HG03469 (cell line): ENCODE measurements at regions not wholly inside any gene's neighbourhood (a gene's known extent, or its start where the extent isn't known, plus 50 kb on each side); places are given as distances from the start of the nearest gene placed in this dataset.

Source experiments
- ATAC-seq: cut with Tn5 transposase; IDR thresholded peaks from one replicate; pipeline ENCODE4 v1.9.1; 2021; ENCODE audit warnings: mild to moderate bottlenecking, moderate library complexity, moderate number of reproducible peaks; ENCODE audit not compliant: unreplicated experiment

DNA sequence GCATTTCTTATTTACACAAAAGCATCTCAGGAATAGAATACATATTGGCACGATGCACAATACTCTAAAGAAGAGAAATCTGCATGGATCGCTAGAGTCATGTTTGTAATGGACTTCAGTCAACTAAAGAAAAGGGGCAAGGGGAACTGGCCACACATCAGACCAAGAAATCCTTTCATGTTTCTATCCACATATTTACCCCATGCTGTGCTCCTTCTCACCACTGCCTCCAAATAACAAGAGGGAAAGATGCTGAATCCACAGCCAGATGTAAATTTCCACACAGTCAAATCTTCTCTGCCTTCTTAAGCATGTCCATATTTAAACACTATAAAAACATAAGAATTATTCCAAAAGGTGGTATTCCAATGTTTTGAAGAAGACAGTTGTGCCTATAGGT lies 67.6 kb downstream of the COX18 start:
- ATAC-seq = no peak

DNA sequence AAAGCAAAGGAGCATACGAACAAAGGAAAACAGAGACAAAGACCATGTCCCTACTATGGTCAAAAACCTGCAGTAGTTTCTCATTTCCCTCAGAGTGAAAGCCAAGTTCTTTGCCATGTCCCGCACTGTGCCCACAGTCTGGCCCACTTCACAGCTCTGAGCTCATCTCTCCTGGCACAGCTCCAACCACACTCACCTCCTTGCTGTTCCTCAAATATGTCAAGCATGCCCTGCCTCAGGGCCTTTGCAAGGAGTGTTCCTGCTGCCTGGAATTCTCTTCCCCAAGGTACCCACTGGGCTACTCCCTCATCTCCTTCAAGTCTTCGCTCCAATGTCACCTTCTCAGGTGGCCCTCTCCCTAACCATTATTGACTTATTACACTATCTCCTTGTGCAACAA lies 72.1 kb downstream of the COX18 start:
- ATAC-seq = no peak

DNA sequence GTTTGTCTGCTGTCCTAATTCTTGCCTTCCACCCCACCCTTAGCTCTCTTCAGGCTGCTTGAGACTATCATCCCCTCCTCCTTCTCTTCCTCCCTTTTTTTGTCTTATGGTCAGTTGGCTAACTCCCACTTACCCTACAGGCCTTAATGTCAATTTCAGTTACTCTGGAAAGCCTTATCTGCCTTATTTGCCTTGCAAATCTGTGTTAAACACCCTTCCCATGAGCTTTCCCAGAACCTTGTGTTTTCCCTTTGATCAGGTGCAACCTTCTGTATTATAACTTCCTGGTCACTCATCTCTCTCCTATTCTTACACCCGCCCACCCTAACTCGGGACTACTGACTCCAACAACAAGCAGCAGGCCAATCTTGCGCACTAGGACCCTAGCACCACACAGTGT lies 74.8 kb downstream of the COX18 start:
- ATAC-seq = no peak

DNA sequence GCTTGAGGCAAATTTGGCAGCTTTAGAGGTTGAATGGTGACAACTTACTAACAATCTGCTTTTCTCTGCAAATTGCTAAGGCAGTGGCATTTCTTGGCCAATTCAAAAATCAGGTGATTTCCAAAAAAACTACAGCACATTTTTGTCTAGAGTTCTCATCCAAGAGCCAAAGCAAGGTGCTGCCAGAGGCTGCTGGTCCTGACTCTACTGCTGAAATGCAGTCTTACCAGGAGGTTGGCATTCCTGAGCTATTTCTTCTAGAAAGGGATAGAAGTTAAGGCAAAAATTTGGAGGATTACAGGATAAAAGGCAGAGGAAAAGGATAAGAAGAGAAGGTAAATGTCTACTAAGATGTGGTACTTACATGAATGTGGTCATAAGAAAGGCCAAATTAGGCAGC lies 75.6 kb downstream of the COX18 start:
- no peak for ATAC-seq

DNA sequence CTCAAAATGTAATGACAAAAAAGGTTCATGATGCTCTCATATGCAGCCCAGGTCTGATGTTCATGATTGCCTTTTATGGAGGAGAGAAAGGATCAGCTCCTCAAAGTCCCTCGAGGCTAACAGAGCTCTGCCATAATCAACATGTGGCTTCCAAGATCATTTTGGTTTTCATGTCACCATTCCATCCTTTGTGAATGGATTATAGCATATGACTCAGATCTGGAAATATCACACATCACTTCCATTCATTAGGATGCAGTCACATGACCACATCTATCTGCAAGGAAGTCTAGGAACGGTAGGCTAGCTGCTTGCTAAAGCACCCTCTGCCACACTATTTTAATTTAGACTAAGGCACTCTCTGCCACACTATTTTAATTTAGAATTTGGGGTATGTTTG lies 77.6 kb downstream of the COX18 start:
- ATAC-seq = no peak

DNA sequence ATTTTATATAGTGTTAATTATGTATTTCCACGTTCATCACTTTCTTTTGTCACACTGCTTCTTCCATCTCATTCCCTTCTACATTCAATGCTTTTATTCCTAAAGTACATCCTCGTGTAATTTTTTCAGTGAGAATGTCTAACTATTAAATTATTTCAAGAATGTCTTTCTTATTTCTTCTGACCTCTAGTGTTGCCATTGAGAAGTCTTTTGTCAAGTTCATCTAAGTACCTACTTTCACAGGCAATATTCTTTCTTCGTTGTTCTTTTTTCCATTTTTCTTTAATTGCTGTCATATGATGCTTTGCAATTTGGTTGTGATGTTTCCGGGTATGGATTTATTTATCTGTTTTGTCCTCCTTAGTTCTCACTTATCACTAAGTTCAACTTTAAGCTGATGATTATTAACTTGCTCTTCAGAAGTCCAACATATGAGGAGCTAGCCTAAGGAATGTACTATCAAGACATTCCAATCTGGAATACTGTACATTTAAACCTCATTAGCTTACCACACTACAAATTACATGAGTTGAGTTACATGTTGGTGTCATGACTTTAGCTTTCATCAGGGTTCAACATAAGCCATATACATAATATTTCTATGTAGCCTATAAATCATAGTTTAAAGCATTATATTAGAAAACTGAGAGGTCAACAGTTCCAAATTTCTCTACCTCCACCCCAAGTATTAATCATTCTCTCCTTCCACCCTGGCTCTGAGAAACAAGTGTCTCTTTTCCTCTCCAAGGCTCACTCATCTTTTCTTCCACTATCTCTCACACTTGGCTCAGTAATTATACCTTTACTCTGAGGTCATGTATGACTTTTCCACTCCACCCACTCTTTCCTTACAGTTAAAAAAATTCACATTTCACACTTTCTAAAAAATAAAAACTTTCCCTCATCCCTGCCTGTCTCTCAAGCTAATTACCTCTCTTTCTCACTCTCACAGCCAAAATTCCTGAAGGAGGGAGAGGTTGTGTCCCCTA lies 81.5 kb downstream of the COX18 start:
- no peak for ATAC-seq

DNA sequence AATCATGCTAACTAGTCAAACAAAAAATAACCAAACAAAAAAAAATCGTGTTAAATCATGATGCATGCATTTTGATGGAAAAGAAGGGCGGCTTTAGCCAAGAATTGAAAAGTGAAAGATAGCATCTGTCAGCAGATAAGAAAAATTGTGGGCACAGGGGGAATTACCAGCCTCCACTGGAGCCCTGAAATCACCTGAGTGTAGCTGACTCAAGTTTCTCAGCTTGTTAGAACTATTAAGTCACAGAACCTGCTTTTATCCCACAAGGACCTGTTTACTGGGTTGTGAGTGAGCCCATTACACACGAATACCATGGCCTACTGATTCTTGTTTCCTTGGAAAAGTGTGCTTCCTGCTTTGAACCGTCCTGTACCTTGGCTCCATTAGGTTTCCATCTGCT lies 85.2 kb downstream of the COX18 start:
- no peak for ATAC-seq

DNA sequence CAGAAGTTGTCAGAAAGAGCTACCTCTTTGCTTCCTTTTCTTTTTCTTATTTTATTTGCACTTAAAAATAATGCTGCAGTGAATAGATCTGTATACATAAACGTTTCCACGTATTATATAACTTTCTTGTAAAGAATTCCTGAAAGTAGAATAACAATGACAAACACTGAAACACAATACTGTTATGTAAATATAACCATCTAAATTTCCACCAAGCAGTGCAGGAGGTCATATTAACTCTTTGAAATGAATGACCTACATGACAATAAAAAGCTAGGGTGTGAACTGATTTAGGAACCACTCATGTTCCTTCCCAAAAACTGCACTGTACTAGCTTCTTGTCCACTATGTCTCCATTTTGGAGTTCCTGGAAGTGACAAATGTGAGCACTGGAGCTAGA lies 85.8 kb downstream of the COX18 start:
- ATAC-seq = no peak

DNA sequence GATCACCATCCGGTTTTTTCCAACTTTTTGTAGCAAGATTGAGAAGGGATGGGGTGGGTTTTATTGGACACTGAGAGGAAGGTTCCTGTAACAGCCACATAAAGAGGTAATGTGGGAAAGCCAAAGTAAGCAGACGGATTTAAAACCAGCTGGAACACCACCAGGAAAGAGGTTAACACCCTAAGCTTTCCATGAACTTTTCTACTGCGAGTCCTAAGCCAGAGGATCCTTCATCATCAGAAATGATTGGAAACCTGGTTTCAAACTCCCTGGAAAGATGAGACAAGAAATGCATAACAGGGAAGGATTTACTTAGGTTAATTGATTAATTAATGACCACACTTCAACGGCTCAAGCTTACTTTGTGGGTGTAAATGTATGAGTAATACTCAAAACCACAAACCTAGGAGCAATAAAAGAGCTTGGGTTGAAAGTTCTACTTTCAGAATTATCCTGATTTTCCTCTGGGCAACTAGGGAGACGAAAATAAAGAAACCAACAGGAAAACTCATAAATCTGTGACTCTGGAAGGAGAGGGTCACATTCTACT lies 91.5 kb downstream of the COX18 start:
- ATAC-seq = no peak

DNA sequence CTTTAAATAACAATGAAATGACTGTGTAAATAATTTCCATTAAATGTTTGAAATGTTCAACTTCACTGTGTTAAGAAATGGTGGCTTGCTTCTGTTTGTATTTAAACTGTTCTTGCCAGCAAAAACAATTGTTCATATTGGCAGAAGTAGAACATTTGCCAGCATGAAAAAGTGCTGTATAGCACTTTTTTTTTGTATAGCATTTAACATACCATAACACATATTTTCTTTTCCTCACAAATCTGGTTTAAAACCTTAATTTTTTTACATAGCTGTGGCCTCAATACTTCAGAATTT lies 94.1 kb downstream of the COX18 start:
- ATAC-seq = no peak

DNA sequence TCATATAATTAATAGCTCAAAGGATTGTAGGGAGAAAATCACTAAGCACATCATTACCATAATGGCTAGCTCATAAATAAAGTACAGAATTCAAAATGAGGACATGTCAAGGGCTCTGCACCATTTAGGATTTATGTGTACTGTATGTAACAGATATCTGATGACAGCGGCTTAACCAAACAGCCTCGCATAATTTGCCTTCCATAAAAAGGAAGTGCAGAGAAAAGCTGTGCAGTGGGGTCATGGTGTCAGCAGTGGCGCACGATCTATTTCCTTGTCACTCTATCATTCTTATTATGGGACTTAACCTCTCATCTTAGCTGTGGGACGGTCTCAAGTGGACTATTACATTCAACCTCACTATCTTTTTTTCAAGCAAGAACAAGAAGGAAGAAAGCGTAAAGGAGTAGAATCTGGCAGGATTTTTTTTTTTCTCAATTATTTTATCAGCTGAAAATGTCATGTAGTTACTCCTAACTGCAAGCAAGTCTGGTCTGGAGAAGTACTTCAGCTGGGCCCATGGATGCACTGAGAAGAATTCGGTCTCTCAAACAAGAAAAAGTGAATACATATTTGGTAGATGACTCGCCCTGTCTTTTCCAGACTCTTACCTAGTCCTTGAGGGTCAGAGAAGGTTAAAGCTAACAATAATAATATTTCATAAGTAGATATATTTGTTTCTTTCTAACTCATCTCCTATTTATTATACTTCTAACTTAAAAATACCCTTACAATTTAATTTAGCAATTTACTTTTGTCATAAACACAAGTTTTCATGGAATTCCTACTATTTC lies 94.6 kb downstream of the COX18 start:
- no peak for ATAC-seq

DNA sequence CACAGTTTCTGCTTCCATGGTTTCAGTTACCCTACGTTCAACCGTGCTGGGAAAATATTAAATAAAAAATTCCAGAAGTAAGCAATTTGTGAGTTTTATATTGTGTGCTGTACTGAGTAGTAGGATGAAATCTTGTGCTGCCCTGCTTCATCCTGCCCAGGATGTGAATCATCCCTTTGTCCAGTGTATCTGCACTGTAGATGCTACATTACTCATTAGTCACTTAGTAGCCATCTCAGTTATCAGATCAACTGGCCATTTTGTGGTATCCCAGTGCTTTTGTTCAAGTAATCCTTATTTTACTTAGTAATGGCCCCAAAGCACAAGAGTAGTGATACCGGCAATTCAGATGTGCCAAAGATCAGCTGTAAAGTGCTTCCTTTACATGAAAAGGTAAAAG lies 97.9 kb downstream of the COX18 start:
- ATAC-seq = no peak

DNA sequence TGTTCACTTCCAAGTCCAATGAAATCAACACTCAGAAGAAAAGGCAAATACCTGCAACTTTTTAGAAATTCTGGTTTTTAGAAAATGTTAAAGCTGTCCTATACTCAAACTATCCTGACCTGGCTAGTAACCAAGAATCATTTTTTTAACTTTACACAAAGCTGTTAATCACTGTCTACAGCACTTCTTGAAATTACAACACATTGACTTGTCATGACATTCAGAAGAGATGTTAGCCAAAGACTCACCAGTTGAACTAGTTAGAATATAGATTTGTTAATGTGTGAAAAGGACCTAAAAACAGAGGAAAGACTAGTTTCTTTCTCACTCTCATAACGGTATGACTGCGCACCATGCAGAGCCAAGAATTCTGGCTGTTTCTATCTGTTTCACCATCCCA lies 98.8 kb downstream of the COX18 start:
- no peak for ATAC-seq

DNA sequence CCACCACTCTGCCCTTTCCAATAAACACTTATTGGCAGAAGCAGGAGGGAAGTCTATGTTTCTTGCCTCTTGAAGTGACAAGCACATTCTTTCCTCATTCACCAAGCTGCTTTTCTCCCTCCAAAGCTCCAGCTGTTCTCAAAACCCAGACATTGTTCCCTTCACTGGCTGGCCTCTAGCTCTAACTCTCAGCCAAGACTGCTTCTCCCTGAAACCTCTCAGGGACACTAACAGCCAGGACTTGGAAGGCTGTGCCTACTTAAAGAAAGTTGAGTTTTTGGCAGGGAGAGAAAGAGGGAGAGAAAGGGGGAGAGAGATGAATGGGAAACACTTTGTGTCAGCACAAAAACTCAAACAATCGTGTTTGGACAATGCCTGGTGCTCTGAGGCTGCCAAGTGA lies 99.5 kb downstream of the COX18 start:
- no peak for ATAC-seq

DNA sequence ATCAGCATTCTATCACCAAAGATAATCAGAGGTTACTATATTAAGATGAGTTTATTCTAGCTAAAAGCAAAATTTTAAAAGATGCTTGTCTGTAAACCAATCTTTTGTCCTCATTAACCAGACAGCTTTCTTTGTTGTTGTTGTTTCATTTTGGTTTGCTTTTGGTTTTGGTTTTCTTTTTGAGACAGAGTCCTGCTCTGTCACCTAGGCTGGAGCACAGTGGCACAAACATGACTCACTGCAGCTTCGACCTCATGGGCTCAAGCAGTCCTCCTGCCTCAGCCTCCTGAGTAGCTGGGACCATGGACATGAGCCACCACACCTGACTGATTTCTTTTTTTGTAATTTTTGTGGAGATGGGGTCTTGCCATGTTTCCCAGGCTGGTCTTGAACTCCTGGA lies 102.9 kb downstream of the COX18 start:
- ATAC-seq = no peak

DNA sequence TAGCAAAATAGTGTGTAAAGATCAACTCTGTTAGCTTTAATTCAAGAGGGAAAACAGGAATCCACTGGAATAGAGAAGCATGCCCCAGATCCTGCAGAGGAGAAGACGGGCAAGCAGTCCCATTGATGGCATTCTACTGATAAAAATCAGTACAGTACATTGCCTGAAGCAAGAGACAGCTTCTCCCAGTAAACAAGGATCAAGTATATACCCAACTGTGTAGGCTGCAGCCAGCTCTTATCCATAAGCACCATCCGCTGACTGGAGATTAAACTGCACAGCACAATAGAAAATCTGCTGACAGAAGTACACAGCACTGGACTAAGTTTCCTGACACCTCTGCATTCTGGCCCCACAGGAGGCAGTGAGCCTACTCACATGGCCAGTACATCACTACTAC lies 110.1 kb downstream of the COX18 start:
- ATAC-seq = no peak

DNA sequence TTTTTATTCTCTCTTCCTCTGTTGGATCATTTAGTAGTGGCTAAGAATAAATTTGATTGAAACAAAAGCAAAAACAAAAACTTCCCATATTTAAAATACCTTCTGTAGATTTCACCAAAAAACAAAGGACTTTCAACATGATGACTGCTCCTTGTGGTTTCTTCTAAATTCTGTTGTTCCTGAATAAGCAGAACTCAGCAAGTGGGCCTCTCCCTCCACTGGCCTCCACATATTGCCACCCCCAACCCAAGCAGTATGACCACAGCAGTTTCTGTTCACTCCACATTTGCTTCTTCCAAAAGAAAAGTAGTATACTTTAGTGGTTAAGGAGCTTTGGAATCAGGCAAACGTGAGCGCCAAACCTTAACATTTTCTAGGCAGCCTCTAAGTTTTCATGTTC lies 114.7 kb downstream of the COX18 start:
- ATAC-seq = no peak

DNA sequence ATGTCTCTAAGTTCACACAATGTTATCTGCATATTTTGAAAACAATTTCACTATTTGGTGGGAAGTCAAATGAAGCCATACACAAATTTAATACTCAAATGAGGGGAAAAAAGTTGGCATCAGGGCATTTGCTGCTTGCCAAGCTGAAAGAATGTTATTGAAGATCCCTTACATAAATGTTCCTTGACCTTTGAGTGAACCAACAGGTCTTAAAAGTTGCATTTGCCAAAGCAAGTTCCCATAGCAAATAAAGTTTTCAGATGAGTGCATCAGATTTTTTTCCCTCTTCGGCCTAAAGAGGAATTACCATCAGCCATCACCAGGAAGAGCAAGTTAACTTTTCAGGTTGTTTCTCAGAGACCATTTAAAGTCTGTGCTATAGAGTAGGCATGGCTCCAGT lies 115.9 kb downstream of the COX18 start:
- ATAC-seq = no peak

DNA sequence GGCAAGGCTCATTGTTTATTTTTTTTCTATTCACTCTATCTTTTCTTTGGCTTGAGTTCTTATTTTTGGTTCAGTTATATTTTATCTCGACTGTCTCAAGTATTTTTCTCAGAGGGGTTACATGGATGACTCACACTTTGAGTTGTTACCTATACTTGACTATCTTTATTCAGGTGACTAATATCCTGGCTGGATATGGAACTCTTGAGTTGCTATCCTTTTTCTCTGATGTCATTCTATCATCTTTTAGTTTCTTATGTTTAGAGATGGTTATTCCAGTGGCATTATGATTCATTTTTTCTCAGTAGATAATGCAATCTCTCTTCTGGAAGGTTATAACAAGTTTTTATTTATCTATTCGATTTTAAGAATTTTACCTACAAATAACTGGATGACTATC lies 117.9 kb downstream of the COX18 start:
- no peak for ATAC-seq

DNA sequence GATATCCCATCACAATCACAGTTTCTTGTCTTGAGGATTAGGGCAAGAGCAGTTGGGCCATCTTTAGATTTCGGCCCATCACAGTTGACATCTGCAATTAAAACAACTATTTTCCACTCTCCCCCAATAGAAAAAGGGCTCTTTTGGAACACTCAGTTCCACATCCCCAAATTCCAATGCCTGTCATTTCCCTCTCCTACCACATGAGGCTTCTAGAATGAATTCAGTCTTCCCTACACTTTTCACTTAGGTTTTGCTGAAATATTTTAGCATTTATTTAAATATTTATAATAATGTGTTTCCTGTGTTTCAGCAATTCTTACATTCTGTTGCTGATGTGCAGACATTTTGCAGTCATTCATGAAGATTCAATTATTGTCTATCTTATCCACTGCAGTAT lies 118.4 kb downstream of the COX18 start:
- no peak for ATAC-seq

DNA sequence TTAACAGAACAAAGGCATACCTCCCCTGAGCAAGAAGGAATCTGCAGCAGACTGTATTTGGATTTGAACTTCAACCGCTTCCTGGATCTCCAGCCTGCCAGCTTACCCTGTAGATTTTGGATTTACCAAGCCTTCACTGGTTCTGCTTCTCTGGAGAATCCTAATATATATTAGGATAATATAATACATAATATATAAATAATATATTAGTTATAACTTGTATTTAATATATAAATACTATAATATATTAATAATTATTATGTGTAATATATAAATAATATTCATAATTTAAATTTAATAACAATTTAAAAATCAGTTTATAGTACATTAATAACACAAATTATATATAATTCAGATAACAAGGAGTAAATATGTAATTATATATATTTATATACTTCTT lies 121.4 kb downstream of the COX18 start:
- no peak for ATAC-seq

DNA sequence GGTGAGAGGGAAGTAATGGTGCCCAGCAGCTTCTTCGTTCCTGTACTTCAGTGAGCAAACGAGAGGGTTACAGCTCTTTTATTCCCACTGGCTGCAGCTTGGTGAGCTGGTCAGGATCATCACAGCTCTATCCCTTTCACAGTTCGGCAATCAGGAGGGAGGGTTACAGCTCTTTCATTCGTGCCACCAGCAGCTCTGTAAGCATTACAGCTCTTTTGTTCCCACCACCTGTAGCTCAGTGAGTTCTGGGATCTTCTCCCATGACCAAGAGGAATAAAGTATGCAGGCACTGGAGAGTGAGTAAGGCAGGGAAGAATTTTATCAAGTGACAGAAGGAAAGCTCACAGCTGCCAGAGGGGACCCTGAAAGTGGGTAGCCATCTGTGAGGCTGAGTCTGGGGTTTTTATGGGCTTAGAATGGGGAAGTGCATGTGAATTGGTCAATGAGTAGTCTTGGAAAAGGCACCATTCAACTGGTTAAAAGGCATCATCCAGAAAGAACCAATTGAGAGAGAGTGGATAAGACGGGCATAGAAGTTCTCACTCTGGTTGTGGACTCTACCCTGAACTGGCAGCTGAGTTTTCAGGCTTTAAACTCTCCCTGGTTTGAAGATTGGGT lies 123.7 kb downstream of the COX18 start:
- no peak for ATAC-seq
